Gastrocnemius medialis (tissue), 4 donors: ENCODE measurements at regions not wholly inside any gene's neighbourhood (a gene's known extent, or its start where the extent isn't known, plus 50 kb on each side); places are given as distances from the start of the nearest gene placed in this dataset.

ENCODE experiments used
- ATAC-seq, 2 donors: fragments of 150-250 bp; one replicate each; pipeline ENCODE4 v1.9.1; 2016
- DNase-seq, 2 donors: peaks; one replicate each; pipeline ENCODE4 v3.0.0-alpha.2; 2019
- H3K27ac ChIP-seq, 4 donors: fragments of 200-600 bp; sonication (generic); 1 replicate in 1 of 4; 2 replicates in 3 of 4; pipeline ENCODE4 v1.5.1; 2016 to 2018; ENCODE audit warnings: mild to moderate bottlenecking in 2 of 4, moderate library complexity in 1 of 4
- H3K27me3 ChIP-seq, 3 donors: fragments of 200-600 bp; sonication (generic) in 2 of 3; 1 replicate in 1 of 3; 2 replicates in 2 of 3; pipeline versions ENCODE4 v1.5.1 to v1.6.0; 2016 to 2019; ENCODE audit warnings: mild to moderate bottlenecking in 1 of 3, moderate library complexity in 1 of 3
- H3K36me3 ChIP-seq, 2 donors: fragments of 200-600 bp; sonication (generic) in 1 of 2; one replicate each; pipeline ENCODE4 v1.5.1; 2017 to 2018
- H3K4me1 ChIP-seq, 2 donors: fragments of 200-600 bp; sonication (generic) in 1 of 2; one replicate each; pipeline ENCODE4 v1.5.1; 2016 to 2017; ENCODE audit warnings: mild to moderate bottlenecking in 2 of 2
- H3K4me3 ChIP-seq, 4 donors: fragments of 200-600 bp; sonication (generic) in 3 of 4; 1 replicate in 1 of 4; 2 replicates in 3 of 4; pipeline ENCODE4 v1.5.1; 2016 to 2019; ENCODE audit warnings: mild to moderate bottlenecking in 2 of 4
- H3K9me3 ChIP-seq, 3 donors: fragments of 200-600 bp; sonication (generic) in 2 of 3; 1 replicate in 1 of 3; 2 replicates in 2 of 3; pipeline ENCODE4 v1.5.1; 2016 to 2019
- CTCF ChIP-seq, 5 experiments: fragments of 450-650 bp in 3 of 5; fragments of 200-600 bp in 2 of 5; sonication (generic) in 2 of 5; IDR thresholded peaks in 4 of 5; conservative IDR thresholded peaks in 1 of 5; 1 replicate in 4 of 5; 2 replicates in 1 of 5; pipeline ENCODE4 v1.5.1; 2016 to 2019; ENCODE audit warnings: antibody characterized with exemption in 5 of 5, mild to moderate bottlenecking in 3 of 5, moderate library complexity in 3 of 5
- POLR2A ChIP-seq, 2 donors: fragments of 450-650 bp; IDR thresholded peaks; one replicate each; pipeline ENCODE4 v1.6.1; 2017; ENCODE audit warnings: antibody characterized with exemption in 2 of 2, mild to moderate bottlenecking in 2 of 2, moderate library complexity in 2 of 2
- in situ Hi-C, 4 donors: fragments of 200-750 bp; cut with MboI; loops; one replicate each; pipeline versions ENCODE4 v1.15.0 to v1.8.0; 2017; ENCODE audit warnings: low sequenced_read_pairs in 4 of 4
- intact Hi-C: fragments of 100-400 bp; cut with DNase I; formaldehyde crosslinking; loops from one replicate; pipeline ENCODE4 v1.15.1; 2023; ENCODE audit warnings: low total_unique reads

DNA sequence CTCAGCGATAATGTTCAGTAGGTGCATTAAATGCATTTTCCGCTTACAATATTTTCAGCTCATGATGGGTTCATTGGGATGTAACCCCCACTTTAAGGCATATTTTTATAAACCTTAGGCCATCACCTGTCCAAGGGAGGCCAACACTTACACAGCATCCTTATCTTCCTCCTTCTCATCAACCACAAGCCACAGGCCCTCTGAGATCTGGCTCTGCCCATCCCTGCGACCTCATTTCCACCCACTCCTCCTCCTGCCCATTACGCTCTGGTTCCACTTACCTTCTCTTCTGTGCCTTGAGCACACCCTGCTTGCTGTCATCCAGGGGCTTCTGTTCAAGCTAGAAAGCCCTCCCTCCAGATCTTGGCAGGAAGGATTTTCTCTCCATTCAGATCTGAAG, 93.2 kb downstream of the EGLN3 start:
- ATAC-seq, result no peak
- intact Hi-C loops, result no loop called here
- no peak for DNase-seq
- H3K36me3 ChIP-seq, result no peaks in the 10 kb centered on the region
- H3K4me3 ChIP-seq, result no peak overlapping the region
- H3K27ac ChIP-seq, result no peak overlapping the region
- in situ Hi-C loops, result loop anchor here in 2 of 4 donors (10.0 kb wide), 2 partner anchors 367 to 377 kb away; no protein-coding TSS in a partner anchor
- no peaks in the 10 kb centered on the region for H3K9me3 ChIP-seq
- no peaks in the 10 kb centered on the region for H3K4me1 ChIP-seq
- H3K27me3 ChIP-seq, result no peaks in the 10 kb centered on the region
- TF ChIP-seq CTCF (IDR thresholded peaks at IDR 0.05 in 4 of 5, conservative IDR thresholded peaks at IDR 0.05 in 1 of 5) (no peak), POLR2A (IDR thresholded peaks at IDR 0.05) (no peak)

DNA sequence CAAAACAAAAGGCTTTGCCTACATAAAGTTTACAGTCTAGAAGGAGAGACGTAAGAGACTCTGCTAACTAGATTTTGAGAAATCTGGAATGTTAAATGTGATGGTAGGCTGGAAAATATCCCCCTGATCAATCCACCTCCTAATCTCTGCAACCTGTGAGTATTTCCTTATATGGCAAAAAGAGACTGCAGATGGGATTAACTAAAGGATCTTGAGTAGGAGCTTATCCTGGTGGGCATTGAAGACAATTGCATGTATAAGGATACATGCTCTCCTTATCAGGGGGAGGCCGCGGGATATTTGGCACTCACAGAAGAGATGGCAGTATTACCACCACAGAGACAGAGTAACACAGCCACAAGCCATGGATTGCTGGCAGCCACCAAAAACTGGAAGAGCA, 95.2 kb downstream of the EGLN3 start:
- Histone ChIP-seq H3K27ac (no peak overlapping the region), H3K4me1 (no peaks in the 10 kb centered on the region), H3K36me3 (no peaks in the 10 kb centered on the region), H3K9me3 (no peaks in the 10 kb centered on the region), H3K27me3 (no peaks in the 10 kb centered on the region), H3K4me3 (no peak overlapping the region)
- no peak for DNase-seq
- ATAC-seq, result no peak
- intact Hi-C loops, result no loop called here
- TF ChIP-seq CTCF (IDR thresholded peaks at IDR 0.05 in 4 of 5, conservative IDR thresholded peaks at IDR 0.05 in 1 of 5) (no peak), POLR2A (IDR thresholded peaks at IDR 0.05) (no peak)
- in situ Hi-C loops, result loop anchor here in 2 of 4 donors (10.0 kb wide), 2 partner anchors 369 to 379 kb away; no protein-coding TSS in a partner anchor
